ENCODE measurements at regions not wholly inside any gene's neighbourhood (a gene's known extent, or its start where the extent isn't known, plus 50 kb on each side); places are given as distances from the start of the nearest gene placed in this dataset.

DNA sequence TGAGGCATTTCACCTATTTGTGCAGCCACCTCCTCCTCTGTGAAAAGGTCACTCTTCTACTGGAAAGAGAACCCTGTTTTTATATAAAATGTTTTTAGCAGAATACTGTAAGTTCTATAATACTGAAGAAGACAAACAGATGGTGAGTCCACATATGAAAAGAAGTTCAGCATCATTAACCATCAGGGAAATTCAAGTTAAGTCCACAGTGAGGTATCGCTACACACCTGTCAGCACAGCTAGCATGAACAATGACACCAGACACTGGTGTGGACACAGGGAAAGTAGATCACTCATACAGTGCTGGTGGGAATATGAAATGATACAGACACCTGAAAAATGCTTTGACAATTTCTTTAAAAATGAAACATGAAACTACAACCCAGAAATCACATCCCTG lies 133.0 kb downstream of the MAD2L1 start:
- no peak for DNase-seq (ENCODE audit: low read depth)
- TF ChIP-seq, protein P1, sequence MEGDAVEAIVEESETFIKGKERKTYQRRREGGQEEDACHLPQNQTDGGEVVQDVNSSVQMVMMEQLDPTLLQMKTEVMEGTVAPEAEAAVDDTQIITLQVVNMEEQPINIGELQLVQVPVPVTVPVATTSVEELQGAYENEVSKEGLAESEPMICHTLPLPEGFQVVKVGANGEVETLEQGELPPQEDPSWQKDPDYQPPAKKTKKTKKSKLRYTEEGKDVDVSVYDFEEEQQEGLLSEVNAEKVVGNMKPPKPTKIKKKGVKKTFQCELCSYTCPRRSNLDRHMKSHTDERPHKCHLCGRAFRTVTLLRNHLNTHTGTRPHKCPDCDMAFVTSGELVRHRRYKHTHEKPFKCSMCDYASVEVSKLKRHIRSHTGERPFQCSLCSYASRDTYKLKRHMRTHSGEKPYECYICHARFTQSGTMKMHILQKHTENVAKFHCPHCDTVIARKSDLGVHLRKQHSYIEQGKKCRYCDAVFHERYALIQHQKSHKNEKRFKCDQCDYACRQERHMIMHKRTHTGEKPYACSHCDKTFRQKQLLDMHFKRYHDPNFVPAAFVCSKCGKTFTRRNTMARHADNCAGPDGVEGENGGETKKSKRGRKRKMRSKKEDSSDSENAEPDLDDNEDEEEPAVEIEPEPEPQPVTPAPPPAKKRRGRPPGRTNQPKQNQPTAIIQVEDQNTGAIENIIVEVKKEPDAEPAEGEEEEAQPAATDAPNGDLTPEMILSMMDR (conservative IDR thresholded peaks at IDR 0.05; ENCODE audit: low read depth, low read length) = no peak
- no peak overlapping the region for H3K4me3 ChIP-seq (ENCODE audit: low read length)

DNA sequence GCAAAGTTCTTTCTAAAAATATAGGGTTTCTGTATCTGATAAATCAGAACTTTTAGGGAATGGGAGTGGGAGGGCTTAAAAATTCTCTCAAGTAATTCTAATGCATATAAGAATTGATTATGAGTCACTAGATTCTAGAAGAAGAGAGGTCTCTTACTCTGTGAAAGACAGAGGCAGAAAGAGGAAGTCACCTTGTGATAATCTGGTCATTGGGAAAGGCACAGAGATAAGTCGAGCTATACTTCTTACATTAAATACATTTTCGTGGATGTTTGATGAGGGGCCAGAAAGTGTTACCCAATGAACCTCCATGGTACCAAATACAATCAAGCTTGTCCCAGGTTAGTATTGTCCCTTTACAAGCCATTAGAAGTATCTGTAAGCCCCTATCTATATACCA lies 134.4 kb downstream of the MAD2L1 start:
- DNase-seq (ENCODE audit: low read depth) = no peak
- TF ChIP-seq, protein P1 (conservative IDR thresholded peaks at IDR 0.05; ENCODE audit: low read depth, low read length) = no peak
- no peak overlapping the region for H3K4me3 ChIP-seq (ENCODE audit: low read length)

DNA sequence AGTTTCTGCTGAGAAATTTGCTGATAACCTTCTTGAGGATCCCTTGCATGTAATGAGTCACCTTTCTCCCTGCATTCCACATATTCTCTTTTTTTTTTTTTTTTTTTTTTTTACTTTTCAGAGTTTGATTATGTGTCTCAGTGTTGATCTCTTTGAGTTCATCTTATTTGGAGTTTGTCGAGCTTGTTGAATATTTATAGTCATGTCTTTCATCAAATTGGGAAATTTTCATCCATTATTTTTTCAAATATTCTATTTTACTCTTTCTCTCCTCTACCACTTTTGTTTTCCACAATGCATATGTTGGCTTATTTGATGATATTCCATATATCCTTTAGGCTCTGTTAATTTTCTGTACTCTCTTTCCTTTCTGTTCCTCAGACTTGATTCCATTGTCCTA lies 136.1 kb downstream of the MAD2L1 start:
- TF ChIP-seq, protein P1 (conservative IDR thresholded peaks at IDR 0.05; ENCODE audit: low read depth, low read length) = no peak
- H3K4me3 ChIP-seq (ENCODE audit: low read length) = no peak overlapping the region
- DNase-seq (ENCODE audit: low read depth) = no peak

DNA sequence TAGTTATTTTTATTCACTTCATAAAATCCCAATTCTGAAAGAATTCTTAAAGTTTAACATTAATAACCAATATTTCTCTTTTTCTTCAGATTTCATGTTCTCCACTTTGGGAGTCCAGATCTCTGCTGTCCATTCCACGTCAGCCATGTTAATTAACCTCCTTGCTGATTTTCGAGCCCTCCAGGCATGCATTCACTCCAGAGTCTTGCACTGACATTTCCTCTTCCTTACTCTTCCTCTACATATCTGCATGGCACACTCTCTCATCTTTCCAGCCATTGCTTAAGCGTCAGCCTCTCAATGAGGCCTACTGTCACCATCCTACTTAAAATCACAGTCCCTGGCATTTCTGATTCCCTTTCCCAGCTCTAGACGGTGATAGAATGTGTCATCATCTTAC lies 144.8 kb downstream of the MAD2L1 start:
- H3K4me3 ChIP-seq (ENCODE audit: low read length) = no peak overlapping the region
- no peak for DNase-seq (ENCODE audit: low read depth)
- TF ChIP-seq, protein P1 (conservative IDR thresholded peaks at IDR 0.05; ENCODE audit: low read depth, low read length) = no peak

DNA sequence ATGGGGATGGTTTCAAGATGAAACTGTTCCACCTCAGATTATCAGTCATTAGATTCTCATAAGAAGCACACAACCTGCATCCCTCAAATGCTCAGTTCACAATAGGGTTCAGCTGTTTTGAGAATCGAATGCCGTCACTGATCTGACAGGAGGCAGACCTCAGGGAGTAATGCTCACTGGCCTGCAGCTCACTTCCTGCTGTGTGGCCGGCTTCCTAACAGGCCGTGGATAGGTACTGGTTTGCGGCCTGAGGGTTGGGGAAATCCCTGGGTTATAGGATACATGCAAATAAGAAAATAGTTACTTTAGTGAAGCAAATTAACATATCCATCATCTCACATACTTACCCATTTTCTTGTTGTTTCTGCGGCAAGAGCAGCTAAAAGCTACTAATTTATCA lies 160.4 kb downstream of the MAD2L1 start:
- TF ChIP-seq, protein P1 (conservative IDR thresholded peaks at IDR 0.05; ENCODE audit: low read depth, low read length) = no peak
- DNase-seq (ENCODE audit: low read depth) = no peak
- H3K4me3 ChIP-seq (ENCODE audit: low read length) = no peak overlapping the region

DNA sequence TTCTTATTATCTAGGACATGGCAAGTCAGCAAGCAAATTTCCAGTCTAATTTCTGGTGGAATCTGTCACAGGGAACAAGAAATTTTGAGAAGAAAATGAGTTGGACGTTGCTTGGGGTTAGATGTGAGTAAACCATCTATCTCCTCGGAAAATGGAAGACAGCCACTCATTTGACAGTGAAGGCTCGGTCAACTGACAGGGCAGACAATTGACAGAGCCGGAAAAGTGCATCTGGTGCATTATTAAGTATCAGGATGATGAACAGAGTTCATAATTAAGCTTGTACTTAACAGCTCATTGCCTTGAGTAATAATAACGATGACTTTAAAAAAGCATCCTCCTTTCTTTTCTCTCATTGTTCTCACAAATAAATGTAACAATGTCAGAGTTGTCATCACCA lies 168.4 kb downstream of the MAD2L1 start:
- no peak for DNase-seq (ENCODE audit: low read depth)
- TF ChIP-seq, protein P1 (conservative IDR thresholded peaks at IDR 0.05; ENCODE audit: low read depth, low read length) = no peak
- no peak overlapping the region for H3K4me3 ChIP-seq (ENCODE audit: low read length)

DNA sequence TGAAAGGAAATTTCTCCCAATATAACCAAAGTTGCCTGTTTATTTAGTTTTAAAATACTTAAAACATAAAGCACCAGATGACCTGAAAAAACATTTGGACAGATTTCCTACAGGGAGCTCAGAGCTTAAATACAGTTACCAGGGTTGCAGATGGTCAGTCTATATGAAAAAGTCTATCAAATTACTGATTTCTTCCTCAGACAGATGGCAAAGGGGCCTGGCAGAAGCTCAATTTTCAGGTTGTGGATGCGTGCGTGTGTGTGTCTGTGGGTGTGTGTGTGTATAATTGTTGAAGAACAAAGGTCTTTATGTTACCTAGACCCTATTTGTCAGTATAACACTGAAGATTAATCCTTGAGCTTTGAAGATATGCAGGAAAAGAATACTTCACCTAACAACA lies 169.4 kb downstream of the MAD2L1 start:
- TF ChIP-seq, protein P1 (conservative IDR thresholded peaks at IDR 0.05; ENCODE audit: low read depth, low read length) = no peak
- H3K4me3 ChIP-seq (ENCODE audit: low read length) = no peak overlapping the region
- DNase-seq (ENCODE audit: low read depth) = no peak
